Effector memory CD8-positive, alpha-beta T cell (primary cell): ENCODE measurements at regions not wholly inside any gene's neighbourhood (a gene's known extent, or its start where the extent isn't known, plus 50 kb on each side); places are given as distances from the start of the nearest gene placed in this dataset.

Experiments
- ATAC-seq: fragments of 150-1000 bp; cut with Tn5 transposase; replicated peaks from 2 replicates; pipeline ENCODE4 v1.10.0; 2021; ENCODE audit warnings: mild to moderate bottlenecking, moderate library complexity
- DNase-seq, 3 experiments: peaks; one replicate each; pipeline ENCODE4 v3.0.0; 2021
- H3K27ac Mint-ChIP-seq, 2 donors: one replicate each; pipeline ENCODE4 v1.8.0; 2022; ENCODE audit warnings: mild to moderate bottlenecking in 2 of 2, mixed read lengths in 2 of 2, moderate library complexity in 2 of 2
- H3K27me3 Mint-ChIP-seq, 2 donors: one replicate each; pipeline ENCODE4 v1.8.0; 2022; ENCODE audit warnings: mixed read lengths in 2 of 2
- H3K36me3 Mint-ChIP-seq: one replicate; pipeline ENCODE4 v1.8.0; 2022; ENCODE audit warnings: mild to moderate bottlenecking, moderate library complexity, mixed read lengths; ENCODE audit not compliant: insufficient read depth
- H3K4me1 Mint-ChIP-seq, 2 donors: one replicate each; pipeline ENCODE4 v1.8.0; 2022; ENCODE audit warnings: low read depth in 2 of 2, mixed read lengths in 2 of 2
- H3K4me3 Mint-ChIP-seq, 2 donors: one replicate each; pipeline ENCODE4 v1.8.0; 2022; ENCODE audit warnings: mild to moderate bottlenecking in 2 of 2, mixed read lengths in 2 of 2, moderate library complexity in 2 of 2
- H3K9me3 Mint-ChIP-seq, 2 donors: one replicate each; pipeline ENCODE4 v1.8.0; 2022; ENCODE audit warnings: mixed read lengths in 2 of 2

DNA sequence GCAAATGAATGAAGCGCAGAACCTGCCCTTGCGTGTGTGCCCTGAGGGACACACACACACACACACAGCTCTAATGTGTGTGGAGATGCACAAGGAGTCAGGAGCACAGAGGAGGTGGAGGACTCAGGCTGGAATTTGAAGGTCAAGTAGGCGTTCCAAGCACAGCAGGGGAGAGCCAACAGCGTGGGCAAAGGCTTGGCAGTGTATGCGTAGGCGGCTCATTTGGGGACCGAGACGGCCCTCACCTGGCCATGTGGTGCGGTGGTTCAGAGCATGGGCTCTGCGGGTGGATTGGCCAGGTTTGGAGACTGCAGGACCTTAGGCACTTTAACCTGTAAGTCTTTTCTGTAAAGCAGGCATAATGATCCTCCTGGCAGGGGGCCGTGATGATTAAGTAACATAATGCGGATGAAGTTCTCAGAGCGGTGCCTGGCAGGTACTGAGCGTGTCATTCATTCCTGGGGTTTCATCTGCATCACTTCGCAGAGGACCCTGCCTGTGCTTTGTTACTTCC is 69.5 kb upstream of the SLC24A4 start:
- H3K4me1 Mint-ChIP-seq = peaks cover 0 to 4% of the 10 kb centered on the region in 2 donors
- peaks cover 67 to 75% of the 10 kb centered on the region in 2 donors for H3K27me3 Mint-ChIP-seq
- no peak for DNase-seq
- H3K27ac Mint-ChIP-seq = no peak overlapping the region
- no peaks in the 10 kb centered on the region for H3K36me3 Mint-ChIP-seq
- H3K9me3 Mint-ChIP-seq = no peaks in the 10 kb centered on the region
- no peak overlapping the region for H3K4me3 Mint-ChIP-seq
- ATAC-seq = no peak

GRCh38 chr14:92254786-92255185 is 68.2 kb upstream of the SLC24A4 start:
- Mint-ChIP-seq H3K4me3 (no peak overlapping the region), H3K27me3 (peaks cover 67 to 75% of the 10 kb centered on the region in 2 donors), H3K27ac (no peak overlapping the region), H3K4me1 (peaks cover 5 to 7% of the 10 kb centered on the region in 2 donors), H3K36me3 (no peaks in the 10 kb centered on the region), H3K9me3 (no peaks in the 10 kb centered on the region)
- DNase-seq = no peak
- ATAC-seq = no peak

DNA sequence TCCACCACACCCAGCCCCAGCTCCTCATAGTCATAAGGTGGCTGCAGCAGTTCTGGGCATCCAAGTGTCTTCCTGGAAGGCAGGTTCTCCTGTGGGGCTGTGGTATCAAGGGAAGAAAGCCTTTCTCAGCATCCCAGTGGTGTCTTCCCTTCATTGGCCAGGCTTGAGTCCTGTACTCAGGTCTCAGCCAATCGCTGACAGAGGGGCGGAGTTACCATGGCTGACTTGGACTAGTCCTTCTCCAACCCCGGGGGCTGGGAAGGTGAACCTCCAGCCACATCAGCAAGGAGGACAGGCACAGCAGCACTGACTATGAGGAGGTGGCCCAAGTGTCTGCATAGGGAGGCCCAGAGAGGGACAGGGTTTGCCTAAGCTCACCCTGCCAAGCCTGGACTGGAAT is 64.0 kb upstream of the SLC24A4 start:
- no peak for DNase-seq
- Mint-ChIP-seq H3K27me3 (peaks cover 30 to 33% of the 10 kb centered on the region in 2 donors), H3K4me1 (peaks cover 9 to 12% of the 10 kb centered on the region in 2 donors), H3K36me3 (peaks cover 3% of the 10 kb centered on the region), H3K4me3 (no peak overlapping the region), H3K27ac (peak overlapping the region in 1 of 2 donors; percentile 26), H3K9me3 (no peaks in the 10 kb centered on the region)
- ATAC-seq = no peak

- Mint-ChIP-seq H3K27ac (peak overlapping the region; percentile 19 to 80), H3K27me3 (peaks cover 23 to 25% of the 10 kb centered on the region in 2 donors), H3K9me3 (no peaks in the 10 kb centered on the region), H3K36me3 (peaks cover 3% of the 10 kb centered on the region), H3K4me3 (no peak overlapping the region), H3K4me1 (peaks cover 9 to 12% of the 10 kb centered on the region in 2 donors)
- ATAC-seq (peak; percentile 44), DNase-seq (peak in 1 of 3 experiments; percentile 3)
Observed at GRCh38 chr14:92259613-92260357, 63.2 kb upstream of the SLC24A4 start.

GRCh38 chr14:92263681-92264080 is 59.3 kb upstream of the SLC24A4 start:
- H3K27me3 Mint-ChIP-seq = no peaks in the 10 kb centered on the region
- peaks cover 3% of the 10 kb centered on the region for H3K36me3 Mint-ChIP-seq
- DNase-seq (no peak), ATAC-seq (no peak)
- H3K4me3 Mint-ChIP-seq = no peak overlapping the region
- H3K4me1 Mint-ChIP-seq = peaks cover 7 to 11% of the 10 kb centered on the region in 2 donors
- no peaks in the 10 kb centered on the region for H3K9me3 Mint-ChIP-seq
- H3K27ac Mint-ChIP-seq = no peak overlapping the region

GRCh38 chr14:92264195-92264594 is 58.8 kb upstream of the SLC24A4 start:
- Mint-ChIP-seq H3K36me3 (peaks cover 3% of the 10 kb centered on the region), H3K4me3 (no peak overlapping the region), H3K27ac (no peak overlapping the region), H3K9me3 (no peaks in the 10 kb centered on the region), H3K27me3 (no peaks in the 10 kb centered on the region), H3K4me1 (peaks cover 5 to 7% of the 10 kb centered on the region in 2 donors)
- DNase-seq (no peak), ATAC-seq (no peak)

DNA sequence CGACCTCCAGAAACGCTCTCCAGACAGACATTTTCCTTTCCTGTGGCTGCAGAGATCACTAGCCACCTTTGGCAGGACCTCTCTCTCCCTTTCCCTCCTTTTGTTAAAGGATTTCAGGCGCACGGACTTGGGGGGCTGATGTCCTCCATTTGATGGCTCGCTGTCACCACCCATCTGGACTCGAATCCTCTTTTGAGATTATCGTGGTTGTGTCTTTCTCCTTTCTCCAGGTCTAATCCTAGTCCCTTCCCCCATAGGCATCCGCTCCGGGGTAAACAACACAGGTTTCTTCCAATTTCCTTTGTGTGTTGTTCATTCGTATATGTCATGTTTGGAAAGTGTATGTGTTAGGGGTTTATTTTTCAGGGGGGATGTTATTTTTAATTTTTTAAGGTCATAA is 56.7 kb upstream of the SLC24A4 start:
- Mint-ChIP-seq H3K27me3 (peaks cover 5 to 18% of the 10 kb centered on the region in 2 donors), H3K4me1 (no peaks in the 10 kb centered on the region), H3K9me3 (no peaks in the 10 kb centered on the region), H3K36me3 (peaks cover 3% of the 10 kb centered on the region), H3K27ac (no peak overlapping the region), H3K4me3 (no peak overlapping the region)
- no peak for DNase-seq
- no peak for ATAC-seq
